CD14-positive monocyte (primary cell): ENCODE measurements at regions not wholly inside any gene's neighbourhood (a gene's known extent, or its start where the extent isn't known, plus 50 kb on each side); places are given as distances from the start of the nearest gene placed in this dataset.

Experiments
- DNase-seq, 3 donors: peaks; one replicate each; pipeline ENCODE4 v3.0.0-alpha.2; 2011 to 2022
- H2AFZ ChIP-seq: 2 replicates; pipeline ENCODE4 v1.6.0; 2012; ENCODE audit warnings: mild to moderate bottlenecking, low read depth, low read length, inconsistent platforms; ENCODE audit not compliant: insufficient read depth, poor library complexity, severe bottlenecking
- H3K27ac ChIP-seq, 2 donors: 1 replicate in 1 of 2; 2 replicates in 1 of 2; pipeline ENCODE4 v1.5.1; 2012 to 2013; ENCODE audit warnings: low read length in 2 of 2, control low read depth in 1 of 2, inconsistent platforms in 1 of 2, low read depth in 1 of 2, mild to moderate bottlenecking in 1 of 2
- H3K27me3 ChIP-seq, 2 donors: one replicate each; pipeline versions ENCODE4 v1.6.0 to v1.6.1; 2011 to 2013; ENCODE audit warnings: low read length in 2 of 2; ENCODE audit not compliant: control insufficient read depth in 2 of 2, insufficient read depth in 2 of 2
- H3K36me3 ChIP-seq, 2 donors: replicated peaks in 1 of 2; 1 replicate in 1 of 2; 2 replicates in 1 of 2; pipeline versions ENCODE4 v1.5.1 to v1.6.1; 2012 to 2013; ENCODE audit warnings: low read length in 2 of 2, control low read depth in 1 of 2, inconsistent platforms in 1 of 2, mild to moderate bottlenecking in 1 of 2; ENCODE audit not compliant: insufficient read depth in 2 of 2, control insufficient read depth in 1 of 2
- H3K4me1 ChIP-seq, 2 donors: 1 replicate in 1 of 2; 2 replicates in 1 of 2; pipeline versions ENCODE4 v1.5.1 to v1.6.1; 2012 to 2013; ENCODE audit warnings: low read length in 2 of 2, control low read depth in 1 of 2, inconsistent platforms in 1 of 2, mild to moderate bottlenecking in 1 of 2, moderate library complexity in 1 of 2; ENCODE audit not compliant: insufficient read depth in 2 of 2, control insufficient read depth in 1 of 2
- H3K4me2 ChIP-seq: replicated peaks from 2 replicates; pipeline ENCODE3; 2012; ENCODE audit warnings: low read length, moderate library complexity, mild to moderate bottlenecking; ENCODE audit not compliant: poor library complexity, severe bottlenecking; ENCODE audit errors: extremely low read depth
- H3K4me3 ChIP-seq, 3 experiments: fragments of 200-600 bp in 1 of 3; sonication (generic) in 1 of 3; replicated peaks in 1 of 3; 1 replicate in 2 of 3; 2 replicates in 1 of 3; pipeline ENCODE4 v1.5.1; 2011 to 2013; ENCODE audit warnings: low read length in 3 of 3, mild to moderate bottlenecking in 3 of 3, control low read depth in 2 of 3, low read depth in 2 of 3, inconsistent platforms in 1 of 3, moderate library complexity in 1 of 3
- H3K79me2 ChIP-seq: 2 replicates; pipeline ENCODE4 v1.6.0; 2012; ENCODE audit warnings: mild to moderate bottlenecking, control low read depth, inconsistent platforms, low read length, moderate library complexity; ENCODE audit not compliant: insufficient read depth
- H3K9ac ChIP-seq: 2 replicates; pipeline ENCODE4 v1.6.0; 2017; ENCODE audit warnings: low read length, mild to moderate bottlenecking; ENCODE audit not compliant: insufficient read depth, poor library complexity, severe bottlenecking
- H3K9me3 ChIP-seq, 2 donors: replicated peaks in 1 of 2; 1 replicate in 1 of 2; 2 replicates in 1 of 2; pipeline versions ENCODE4 v1.5.1 to v1.6.1; 2012 to 2013; ENCODE audit warnings: low read length in 2 of 2, control low read depth in 1 of 2; ENCODE audit not compliant: control insufficient read depth in 1 of 2, insufficient read depth in 1 of 2
- H4K20me1 ChIP-seq: 2 replicates; pipeline ENCODE4 v1.6.0; 2012; ENCODE audit warnings: mild to moderate bottlenecking, low read length, control low read depth, moderate library complexity; ENCODE audit not compliant: insufficient read depth
- H3K27ac Mint-ChIP-seq, 7 donors: one replicate each; pipeline ENCODE4 v1.8.0; 2020; ENCODE audit warnings: mild to moderate bottlenecking in 7 of 7, mixed read lengths in 7 of 7, moderate library complexity in 6 of 7, inconsistent platforms in 2 of 7
- H3K27me3 Mint-ChIP-seq, 3 donors: one replicate each; pipeline ENCODE4 v1.8.0; 2021 to 2022; ENCODE audit warnings: low read depth in 3 of 3, mild to moderate bottlenecking in 3 of 3, mixed read lengths in 3 of 3, moderate library complexity in 3 of 3, inconsistent platforms in 1 of 3
- H3K36me3 Mint-ChIP-seq, 2 donors: one replicate each; pipeline ENCODE4 v1.8.0; 2020; ENCODE audit warnings: mixed read lengths in 2 of 2, inconsistent platforms in 1 of 2, mild to moderate bottlenecking in 1 of 2
- H3K4me1 Mint-ChIP-seq: one replicate; pipeline ENCODE4 v1.8.0; 2020; ENCODE audit warnings: mild to moderate bottlenecking, mixed read lengths
- H3K4me3 Mint-ChIP-seq, 2 donors: one replicate each; pipeline ENCODE4 v1.8.0; 2020; ENCODE audit warnings: mild to moderate bottlenecking in 2 of 2, mixed read lengths in 2 of 2, moderate library complexity in 1 of 2
- H3K9me3 Mint-ChIP-seq, 7 donors: one replicate each; pipeline ENCODE4 v1.8.0; 2020 to 2022; ENCODE audit warnings: mixed read lengths in 7 of 7, mild to moderate bottlenecking in 6 of 7, moderate library complexity in 6 of 7, inconsistent platforms in 2 of 7
- WGBS: methylation state at CpG from one replicate; pipeline ENCODE4 v1.1.5; 2013; ENCODE audit warnings: missing lambda C conversion rate; ENCODE audit not compliant: insufficient coverage; 5-methylcytosine and 5-hydroxymethylcytosine counted together
- intact Hi-C, 2 donors: fragments of 100-400 bp; cut with micrococcal nuclease; formaldehyde crosslinking; loops; one replicate each; pipeline versions ENCODE4 v1.15.0 to v1.15.1; 2023
- TF ChIP-seq, protein P1 (sequence below): fragments of 200-600 bp; IDR thresholded peaks from one replicate; pipeline ENCODE4 v1.8.0; 2022; ENCODE audit warnings: antibody characterized with exemption, mild to moderate bottlenecking

- Histone ChIP-seq H3K9me3 (no peaks in the 10 kb centered on the region), H3K4me2 (no peak overlapping the region), H4K20me1 (no peaks in the 10 kb centered on the region), H3K79me2 (no peaks in the 10 kb centered on the region), H3K4me1 (no peaks in the 10 kb centered on the region), H3K27me3 (no peaks in the 10 kb centered on the region), H3K36me3 (no peaks in the 10 kb centered on the region), H3K4me3 (no peak overlapping the region), H3K27ac (no peak overlapping the region), H2AFZ (no peak overlapping the region), H3K9ac (no peak overlapping the region)
- H3K4me3 Mint-ChIP-seq, result no peak overlapping the region
- H3K36me3 Mint-ChIP-seq, result no peaks in the 10 kb centered on the region
- 94% methylated on average over 4 of the region's 7 CpGs for WGBS
- intact Hi-C loops, result no loop called here
- no peak overlapping the region for H3K27ac Mint-ChIP-seq
- TF ChIP-seq, protein P1, sequence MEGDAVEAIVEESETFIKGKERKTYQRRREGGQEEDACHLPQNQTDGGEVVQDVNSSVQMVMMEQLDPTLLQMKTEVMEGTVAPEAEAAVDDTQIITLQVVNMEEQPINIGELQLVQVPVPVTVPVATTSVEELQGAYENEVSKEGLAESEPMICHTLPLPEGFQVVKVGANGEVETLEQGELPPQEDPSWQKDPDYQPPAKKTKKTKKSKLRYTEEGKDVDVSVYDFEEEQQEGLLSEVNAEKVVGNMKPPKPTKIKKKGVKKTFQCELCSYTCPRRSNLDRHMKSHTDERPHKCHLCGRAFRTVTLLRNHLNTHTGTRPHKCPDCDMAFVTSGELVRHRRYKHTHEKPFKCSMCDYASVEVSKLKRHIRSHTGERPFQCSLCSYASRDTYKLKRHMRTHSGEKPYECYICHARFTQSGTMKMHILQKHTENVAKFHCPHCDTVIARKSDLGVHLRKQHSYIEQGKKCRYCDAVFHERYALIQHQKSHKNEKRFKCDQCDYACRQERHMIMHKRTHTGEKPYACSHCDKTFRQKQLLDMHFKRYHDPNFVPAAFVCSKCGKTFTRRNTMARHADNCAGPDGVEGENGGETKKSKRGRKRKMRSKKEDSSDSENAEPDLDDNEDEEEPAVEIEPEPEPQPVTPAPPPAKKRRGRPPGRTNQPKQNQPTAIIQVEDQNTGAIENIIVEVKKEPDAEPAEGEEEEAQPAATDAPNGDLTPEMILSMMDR, result no peak
- no peaks in the 10 kb centered on the region for H3K4me1 Mint-ChIP-seq
- peaks cover 2 to 8% (median 4%) of the 10 kb centered on the region in 7 donors for H3K9me3 Mint-ChIP-seq
- DNase-seq, result no peak
- peaks cover 1 to 3% (median 2%) of the 10 kb centered on the region in 3 donors for H3K27me3 Mint-ChIP-seq
Observed at GRCh38 chr6:145112711-145113148, 622.6 kb downstream of the EPM2A start.

GRCh38 chr6:145115638-145116037 is 619.7 kb downstream of the EPM2A start:
- Histone ChIP-seq H3K27ac (no peak overlapping the region), H4K20me1 (no peaks in the 10 kb centered on the region), H3K4me2 (no peak overlapping the region), H2AFZ (no peak overlapping the region), H3K9ac (no peak overlapping the region), H3K36me3 (no peaks in the 10 kb centered on the region), H3K4me1 (no peaks in the 10 kb centered on the region), H3K9me3 (no peaks in the 10 kb centered on the region), H3K4me3 (no peak overlapping the region), H3K79me2 (no peaks in the 10 kb centered on the region), H3K27me3 (no peaks in the 10 kb centered on the region)
- Mint-ChIP-seq H3K9me3 (peaks cover 0 to 2% (median 0%) of the 10 kb centered on the region in 7 donors), H3K4me1 (no peaks in the 10 kb centered on the region), H3K4me3 (no peak overlapping the region), H3K36me3 (no peaks in the 10 kb centered on the region), H3K27me3 (peaks cover 0 to 2% (median 0%) of the 10 kb centered on the region in 3 donors), H3K27ac (no peak overlapping the region)
- DNase-seq, result no peak
- intact Hi-C loops, result no loop called here
- TF ChIP-seq, protein P1, result no peak
